NCI-H2081 (cell line): ENCODE measurements at regions not wholly inside any gene's neighbourhood (a gene's known extent, or its start where the extent isn't known, plus 50 kb on each side); places are given as distances from the start of the nearest gene placed in this dataset.

ENCODE experiments used
- DNase-seq, 2 experiments: peaks; one replicate each; lab custom pipeline; 2025; lab: John Stamatoyannopoulos, UW

- no peak for DNase-seq
Observed at GRCh38 chr5:176711883-176712282, 64.6 kb downstream of the TSPAN17 start.

GRCh38 chr5:176712546-176713304 lies 65.4 kb downstream of the TSPAN17 start:
- no peak for DNase-seq

- DNase-seq, result no peak
Observed at GRCh38 chr5:176713409-176713808, 66.1 kb downstream of the TSPAN17 start.

- no peak for DNase-seq
Observed at GRCh38 chr5:176714067-176714466, 66.8 kb downstream of the TSPAN17 start.

GRCh38 chr5:176716320-176716719 lies 69.0 kb downstream of the TSPAN17 start:
- DNase-seq, result peak in 1 of 2 experiments; percentile 37

GRCh38 chr5:176719113-176719739 lies 71.9 kb downstream of the TSPAN17 start:
- DNase-seq, result no peak

- DNase-seq, result no peak
Observed at GRCh38 chr5:176721509-176721908, 74.2 kb downstream of the TSPAN17 start.

GRCh38 chr5:176722757-176723156 lies 75.5 kb downstream of the TSPAN17 start:
- DNase-seq, result no peak

GRCh38 chr5:176723440-176723839 lies 76.2 kb downstream of the TSPAN17 start:
- DNase-seq, result peak in 1 of 2 experiments; percentile 47

- DNase-seq, result peak; percentile 33 to 67
Observed at GRCh38 chr5:176724472-176724871, 77.2 kb downstream of the TSPAN17 start.

GRCh38 chr5:176725521-176726280 lies 78.4 kb downstream of the TSPAN17 start:
- peak; percentile 81 to 87 for DNase-seq

- no peak for DNase-seq
Observed at GRCh38 chr5:176726746-176727527, 79.7 kb downstream of the TSPAN17 start.

- no peak for DNase-seq
Observed at GRCh38 chr5:176727528-176727900, 80.2 kb downstream of the TSPAN17 start.

- no peak for DNase-seq
Observed at GRCh38 chr5:176727983-176728675, 80.8 kb downstream of the TSPAN17 start.

- DNase-seq, result no peak
Observed at GRCh38 chr5:176728831-176729251, 81.5 kb upstream of the UNC5A start.

- DNase-seq, result no peak
Observed at GRCh38 chr5:176730815-176731475, 79.4 kb upstream of the UNC5A start.

- DNase-seq, result no peak
Observed at GRCh38 chr5:176731506-176732160, 78.7 kb upstream of the UNC5A start.

GRCh38 chr5:176732306-176732705 lies 78.1 kb upstream of the UNC5A start:
- no peak for DNase-seq

GRCh38 chr5:176732736-176733405 lies 77.5 kb upstream of the UNC5A start:
- DNase-seq, result no peak
